AG09319 (cell line): ENCODE measurements at regions not wholly inside any gene's neighbourhood (a gene's known extent, or its start where the extent isn't known, plus 50 kb on each side); places are given as distances from the start of the nearest gene placed in this dataset.

Source experiments
- DNase-seq: peaks from one replicate; pipeline ENCODE4 v3.0.0-alpha.2; 2010; ENCODE audit warnings: low read depth; ENCODE audit errors: extremely low read depth
- CTCF ChIP-seq: IDR thresholded peaks from 2 replicates; pipeline ENCODE4 v1.5.1; 2011; ENCODE audit warnings: low read depth, mild to moderate bottlenecking, inconsistent platforms, low read length, moderate library complexity

- DNase-seq, result no peak
- TF ChIP-seq CTCF, result no peak
Measured at GRCh38 chrX:20402956-20403355, 136.2 kb upstream of the RPS6KA3 start.

GRCh38 chrX:20399728-20400414 is 133.2 kb upstream of the RPS6KA3 start:
- no peak for TF ChIP-seq CTCF

GRCh38 chrX:20397587-20397986 is 130.9 kb upstream of the RPS6KA3 start:
- DNase-seq, result no peak
- no peak for TF ChIP-seq CTCF

More at GRCh38 chrX:20399728-20400414, 133.2 kb upstream of the RPS6KA3 start:
- DNase-seq, result no peak

- DNase-seq, result no peak
- no peak for TF ChIP-seq CTCF
Measured at GRCh38 chrX:20394451-20394850, 127.7 kb upstream of the RPS6KA3 start.

GRCh38 chrX:20393944-20394343 is 127.2 kb upstream of the RPS6KA3 start:
- no peak for TF ChIP-seq CTCF
- no peak for DNase-seq

GRCh38 chrX:20388594-20388993 is 121.9 kb upstream of the RPS6KA3 start:
- no peak for DNase-seq
- TF ChIP-seq CTCF, result no peak

- no peak for TF ChIP-seq CTCF
- no peak for DNase-seq
Measured at GRCh38 chrX:20383477-20383876, 116.8 kb upstream of the RPS6KA3 start.
